ENCODE measurements at regions not wholly inside any gene's neighbourhood (a gene's known extent, or its start where the extent isn't known, plus 50 kb on each side); places are given as distances from the start of the nearest gene placed in this dataset.
A peak's percentile ranks its signal among the peaks of the same experiment; 100 is the strongest.

- TF ChIP-seq, protein P1, sequence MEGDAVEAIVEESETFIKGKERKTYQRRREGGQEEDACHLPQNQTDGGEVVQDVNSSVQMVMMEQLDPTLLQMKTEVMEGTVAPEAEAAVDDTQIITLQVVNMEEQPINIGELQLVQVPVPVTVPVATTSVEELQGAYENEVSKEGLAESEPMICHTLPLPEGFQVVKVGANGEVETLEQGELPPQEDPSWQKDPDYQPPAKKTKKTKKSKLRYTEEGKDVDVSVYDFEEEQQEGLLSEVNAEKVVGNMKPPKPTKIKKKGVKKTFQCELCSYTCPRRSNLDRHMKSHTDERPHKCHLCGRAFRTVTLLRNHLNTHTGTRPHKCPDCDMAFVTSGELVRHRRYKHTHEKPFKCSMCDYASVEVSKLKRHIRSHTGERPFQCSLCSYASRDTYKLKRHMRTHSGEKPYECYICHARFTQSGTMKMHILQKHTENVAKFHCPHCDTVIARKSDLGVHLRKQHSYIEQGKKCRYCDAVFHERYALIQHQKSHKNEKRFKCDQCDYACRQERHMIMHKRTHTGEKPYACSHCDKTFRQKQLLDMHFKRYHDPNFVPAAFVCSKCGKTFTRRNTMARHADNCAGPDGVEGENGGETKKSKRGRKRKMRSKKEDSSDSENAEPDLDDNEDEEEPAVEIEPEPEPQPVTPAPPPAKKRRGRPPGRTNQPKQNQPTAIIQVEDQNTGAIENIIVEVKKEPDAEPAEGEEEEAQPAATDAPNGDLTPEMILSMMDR (conservative IDR thresholded peaks at IDR 0.05; ENCODE audit: low read length), result 0 out of 2 replicates have a peak, but pooled peaks have one; percentile 23
- no peak for TF ChIP-seq EZH2phosphoT487 (IDR thresholded peaks at IDR 0.05; ENCODE audit: borderline replicate concordance)
Measured at GRCh38 chr7:98514211-98515031, 102.7 kb upstream of the NPTX2 start.

Measured in Loucy (cell line).